ENCODE measurements at regions not wholly inside any gene's neighbourhood (a gene's known extent, or its start where the extent isn't known, plus 50 kb on each side); places are given as distances from the start of the nearest gene placed in this dataset.

DNA sequence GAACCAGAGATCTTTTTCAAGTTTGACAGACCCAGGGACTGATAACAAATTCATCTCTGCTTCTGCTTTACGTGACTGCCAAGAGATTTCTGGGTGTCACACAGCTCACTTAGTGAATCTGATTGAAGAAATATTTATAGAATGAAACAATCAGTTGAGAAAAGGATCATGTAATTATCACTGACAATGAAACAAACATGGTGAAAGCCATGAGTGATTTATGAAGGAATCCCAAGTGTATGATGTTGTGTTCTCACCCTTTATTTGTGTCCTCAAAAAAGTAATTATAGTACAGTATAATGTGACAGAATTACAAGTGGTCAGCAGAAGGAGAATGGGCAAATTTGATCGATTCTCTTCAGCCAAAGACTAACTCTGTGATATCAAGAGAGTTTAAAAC is 177.3 kb downstream of the BMP4 start:
- H3K9me3 Mint-ChIP-seq = peaks cover 0 to 5% (median 2%) of the 10 kb centered on the region in 11 donors
- ChIA-PET POLR2A (no interaction called here), CTCF (no interaction called here)
- Histone ChIP-seq H3K27me3 (ENCODE audit: control insufficient read depth in 2 of 2, insufficient read depth in 2 of 2, low read length in 2 of 2) (no peaks in the 10 kb centered on the region), H3K4me1 (ENCODE audit: control insufficient read depth in 2 of 2, insufficient read depth in 2 of 2, low read length in 2 of 2) (no peaks in the 10 kb centered on the region), H3K4me3 (ENCODE audit: low read length) (no peak overlapping the region), H3K27ac (ENCODE audit: low read depth, low read length) (no peak overlapping the region), H3K9me3 (ENCODE audit: control insufficient read depth in 2 of 3, low read length in 3 of 3) (no peaks in the 10 kb centered on the region), H3K36me3 (ENCODE audit: control insufficient read depth in 2 of 3, insufficient read depth in 3 of 3, low read length in 3 of 3) (no peaks in the 10 kb centered on the region)
- no peak overlapping the region for H3K27ac Mint-ChIP-seq
- no peak for DNase-seq
- no peaks in the 10 kb centered on the region for H3K36me3 Mint-ChIP-seq
- no peaks in the 10 kb centered on the region for H3K4me1 Mint-ChIP-seq
- no peak for ATAC-seq
- no peak overlapping the region for H3K4me3 Mint-ChIP-seq
- H3K27me3 Mint-ChIP-seq = peaks cover 0 to 6% (median 4%) of the 10 kb centered on the region in 5 donors
- intact Hi-C loops (cut with micrococcal nuclease) = no loop called here

DNA sequence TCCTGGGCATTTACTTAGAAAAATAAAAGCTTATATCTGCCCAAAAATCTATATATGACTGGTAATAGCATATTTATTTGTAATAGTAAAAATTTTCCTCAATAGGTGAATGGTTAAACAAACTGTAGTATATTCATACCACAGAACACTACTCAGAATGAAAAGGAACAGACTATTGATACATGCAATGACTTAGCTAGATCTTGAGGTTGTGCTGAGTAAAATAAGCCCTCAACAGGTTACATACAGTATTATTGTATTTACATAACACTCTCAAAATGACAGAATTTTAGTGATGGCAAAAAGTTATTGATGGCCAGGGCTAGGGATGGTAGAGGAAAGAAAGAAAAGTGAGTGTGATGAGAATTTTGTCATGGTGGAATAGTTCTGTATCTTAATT is 178.4 kb downstream of the BMP4 start:
- no peaks in the 10 kb centered on the region for H3K36me3 ChIP-seq (ENCODE audit: control insufficient read depth in 2 of 3, insufficient read depth in 3 of 3, low read length in 3 of 3)
- POLR2A ChIA-PET = no interaction called here
- H3K9me3 Mint-ChIP-seq = peaks cover 0 to 5% (median 0%) of the 10 kb centered on the region in 11 donors
- H3K4me1 Mint-ChIP-seq = no peaks in the 10 kb centered on the region
- H3K27me3 ChIP-seq (ENCODE audit: control insufficient read depth in 2 of 2, insufficient read depth in 2 of 2, low read length in 2 of 2) = no peaks in the 10 kb centered on the region
- no peaks in the 10 kb centered on the region for H3K9me3 ChIP-seq (ENCODE audit: control insufficient read depth in 2 of 3, low read length in 3 of 3)
- H3K27ac Mint-ChIP-seq = no peak overlapping the region
- no peaks in the 10 kb centered on the region for H3K4me1 ChIP-seq (ENCODE audit: control insufficient read depth in 2 of 2, insufficient read depth in 2 of 2, low read length in 2 of 2)
- H3K36me3 Mint-ChIP-seq = no peaks in the 10 kb centered on the region
- H3K27me3 Mint-ChIP-seq = peaks cover 0 to 6% (median 4%) of the 10 kb centered on the region in 5 donors
- no peak overlapping the region for H3K4me3 ChIP-seq (ENCODE audit: low read length)
- no peak overlapping the region for H3K27ac ChIP-seq (ENCODE audit: low read depth, low read length)
- H3K4me3 Mint-ChIP-seq = no peak overlapping the region
- DNase-seq = no peak
- intact Hi-C loops (cut with micrococcal nuclease) = no loop called here
- ATAC-seq = no peak
- CTCF ChIA-PET = no interaction called here

DNA sequence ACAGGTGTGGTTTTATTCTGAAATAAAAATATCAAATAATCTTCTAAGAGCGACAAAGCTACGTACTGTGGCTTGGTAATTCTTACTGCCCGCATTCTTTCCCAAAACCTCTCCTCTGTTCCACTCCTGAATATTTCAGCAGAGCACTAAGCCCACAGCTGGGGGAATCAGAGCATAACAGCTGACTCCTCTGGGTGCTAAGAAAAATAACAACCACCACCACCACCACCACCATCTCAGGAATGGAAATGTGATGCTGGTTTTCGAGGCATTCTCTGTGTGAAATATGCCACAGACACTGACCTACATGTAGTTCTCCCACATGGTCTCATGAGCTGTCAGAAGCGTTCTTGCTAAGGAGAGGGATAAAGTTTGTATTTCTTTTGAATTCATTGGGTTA is 183.7 kb downstream of the BMP4 start:
- H3K36me3 Mint-ChIP-seq = no peaks in the 10 kb centered on the region
- intact Hi-C loops (cut with micrococcal nuclease) = no loop called here
- H3K4me1 Mint-ChIP-seq = no peaks in the 10 kb centered on the region
- no peak overlapping the region for H3K4me3 Mint-ChIP-seq
- H3K27ac Mint-ChIP-seq = no peak overlapping the region
- no peak overlapping the region for H3K27ac ChIP-seq (ENCODE audit: low read depth, low read length)
- no peaks in the 10 kb centered on the region for H3K9me3 ChIP-seq (ENCODE audit: control insufficient read depth in 2 of 3, low read length in 3 of 3)
- POLR2A ChIA-PET = no interaction called here
- no peaks in the 10 kb centered on the region for H3K4me1 ChIP-seq (ENCODE audit: control insufficient read depth in 2 of 2, insufficient read depth in 2 of 2, low read length in 2 of 2)
- no peaks in the 10 kb centered on the region for H3K27me3 ChIP-seq (ENCODE audit: control insufficient read depth in 2 of 2, insufficient read depth in 2 of 2, low read length in 2 of 2)
- H3K36me3 ChIP-seq (ENCODE audit: control insufficient read depth in 2 of 3, insufficient read depth in 3 of 3, low read length in 3 of 3) = no peaks in the 10 kb centered on the region
- ATAC-seq (no peak), DNase-seq (no peak)
- no peak overlapping the region for H3K4me3 ChIP-seq (ENCODE audit: low read length)
- peaks cover 0 to 6% (median 0%) of the 10 kb centered on the region in 11 donors for H3K9me3 Mint-ChIP-seq
- CTCF ChIA-PET = no interaction called here
- peaks cover 0 to 6% (median 0%) of the 10 kb centered on the region in 5 donors for H3K27me3 Mint-ChIP-seq

DNA sequence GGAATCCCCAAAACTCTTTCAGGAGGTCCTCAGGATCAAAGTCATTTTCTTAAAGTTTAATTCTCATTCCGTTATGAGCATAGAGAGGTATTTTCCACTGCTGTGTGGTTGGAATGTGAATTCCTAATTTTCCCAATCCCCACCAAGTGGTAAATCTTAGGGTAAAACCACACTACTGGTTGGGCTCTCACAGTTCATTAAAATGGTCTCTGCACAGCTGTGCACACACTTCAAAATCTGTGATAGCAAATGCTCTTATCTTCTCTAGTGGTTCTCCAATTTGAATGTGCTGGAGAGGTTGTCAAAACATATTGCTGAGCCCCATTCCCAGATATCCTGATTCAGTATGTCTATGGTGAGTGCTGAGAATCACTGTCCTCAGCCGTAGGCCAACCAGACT is 189.1 kb downstream of the BMP4 start:
- no peak overlapping the region for H3K27ac ChIP-seq (ENCODE audit: low read depth, low read length)
- H3K4me1 ChIP-seq (ENCODE audit: control insufficient read depth in 2 of 2, insufficient read depth in 2 of 2, low read length in 2 of 2) = no peaks in the 10 kb centered on the region
- CTCF ChIA-PET = no interaction called here
- intact Hi-C loops (cut with micrococcal nuclease) = no loop called here
- H3K4me1 Mint-ChIP-seq = no peaks in the 10 kb centered on the region
- H3K36me3 ChIP-seq (ENCODE audit: control insufficient read depth in 2 of 3, insufficient read depth in 3 of 3, low read length in 3 of 3) = no peaks in the 10 kb centered on the region
- POLR2A ChIA-PET = no interaction called here
- no peaks in the 10 kb centered on the region for H3K9me3 ChIP-seq (ENCODE audit: control insufficient read depth in 2 of 3, low read length in 3 of 3)
- ATAC-seq = no peak
- no peak overlapping the region for H3K4me3 Mint-ChIP-seq
- no peak overlapping the region for H3K4me3 ChIP-seq (ENCODE audit: low read length)
- DNase-seq = no peak
- H3K27me3 ChIP-seq (ENCODE audit: control insufficient read depth in 2 of 2, insufficient read depth in 2 of 2, low read length in 2 of 2) = no peaks in the 10 kb centered on the region
- H3K27me3 Mint-ChIP-seq = no peaks in the 10 kb centered on the region
- no peaks in the 10 kb centered on the region for H3K36me3 Mint-ChIP-seq
- no peak overlapping the region for H3K27ac Mint-ChIP-seq
- peaks cover 0 to 9% (median 0%) of the 10 kb centered on the region in 11 donors for H3K9me3 Mint-ChIP-seq

DNA sequence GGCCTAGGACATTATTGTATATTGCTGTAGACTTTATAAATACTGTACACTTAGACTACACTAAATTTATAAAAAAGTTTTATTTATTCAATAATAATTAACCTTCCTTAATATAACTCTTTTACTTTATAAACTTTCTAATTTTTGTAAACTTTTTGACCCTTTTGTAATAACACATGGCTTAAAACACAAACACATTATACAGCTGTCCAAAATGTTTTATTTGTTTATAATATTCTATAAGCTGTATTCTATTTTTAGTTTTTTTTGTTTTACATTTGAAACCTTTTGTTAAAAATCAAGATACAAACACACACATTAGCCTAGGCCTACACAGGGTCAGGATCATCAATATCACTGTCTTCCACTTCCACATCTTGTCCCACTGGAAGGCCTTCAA is 190.0 kb downstream of the BMP4 start:
- ChIA-PET CTCF (no interaction called here), POLR2A (interaction anchor here (0.7 kb wide), 1 partner anchor 86 kb away, joined by 3 read pairs; no protein-coding TSS in a partner anchor)
- no peaks in the 10 kb centered on the region for H3K27me3 Mint-ChIP-seq
- no peak overlapping the region for H3K4me3 Mint-ChIP-seq
- no peaks in the 10 kb centered on the region for H3K4me1 Mint-ChIP-seq
- Histone ChIP-seq H3K4me3 (ENCODE audit: low read length) (no peak overlapping the region), H3K27me3 (ENCODE audit: control insufficient read depth in 2 of 2, insufficient read depth in 2 of 2, low read length in 2 of 2) (no peaks in the 10 kb centered on the region), H3K36me3 (ENCODE audit: control insufficient read depth in 2 of 3, insufficient read depth in 3 of 3, low read length in 3 of 3) (no peaks in the 10 kb centered on the region), H3K27ac (ENCODE audit: low read depth, low read length) (no peak overlapping the region), H3K9me3 (ENCODE audit: control insufficient read depth in 2 of 3, low read length in 3 of 3) (no peaks in the 10 kb centered on the region), H3K4me1 (ENCODE audit: control insufficient read depth in 2 of 2, insufficient read depth in 2 of 2, low read length in 2 of 2) (no peaks in the 10 kb centered on the region)
- intact Hi-C loops (cut with micrococcal nuclease) = no loop called here
- H3K9me3 Mint-ChIP-seq = peaks cover 0 to 10% (median 3%) of the 10 kb centered on the region in 11 donors
- H3K27ac Mint-ChIP-seq = no peak overlapping the region
- ATAC-seq (no peak), DNase-seq (no peak)
- H3K36me3 Mint-ChIP-seq = no peaks in the 10 kb centered on the region

DNA sequence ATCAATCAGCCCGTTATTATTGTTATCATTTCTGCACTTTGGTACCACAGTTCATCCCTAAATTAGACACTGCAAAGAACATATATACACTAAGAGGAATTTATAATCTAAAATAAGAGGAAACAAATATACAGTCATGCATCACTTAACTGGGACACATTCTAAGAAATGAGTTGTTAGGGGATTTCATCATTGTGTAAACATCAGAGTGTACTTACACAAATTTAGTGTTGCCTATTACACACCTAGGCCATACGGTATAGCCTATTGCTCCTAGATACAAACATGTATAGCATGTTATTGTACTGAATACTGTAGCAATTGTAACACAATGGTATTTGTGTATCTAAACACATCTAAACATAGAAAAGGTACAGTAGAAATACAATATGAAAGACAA is 190.5 kb downstream of the BMP4 start:
- Mint-ChIP-seq H3K4me3 (no peak overlapping the region), H3K27me3 (no peaks in the 10 kb centered on the region), H3K4me1 (no peaks in the 10 kb centered on the region), H3K9me3 (peaks cover 0 to 14% (median 7%) of the 10 kb centered on the region in 11 donors), H3K27ac (no peak overlapping the region), H3K36me3 (no peaks in the 10 kb centered on the region)
- no peaks in the 10 kb centered on the region for H3K9me3 ChIP-seq (ENCODE audit: control insufficient read depth in 2 of 3, low read length in 3 of 3)
- H3K4me3 ChIP-seq (ENCODE audit: low read length) = no peak overlapping the region
- no peak for ATAC-seq
- no peaks in the 10 kb centered on the region for H3K4me1 ChIP-seq (ENCODE audit: control insufficient read depth in 2 of 2, insufficient read depth in 2 of 2, low read length in 2 of 2)
- DNase-seq = no peak
- CTCF ChIA-PET = no interaction called here
- no peaks in the 10 kb centered on the region for H3K36me3 ChIP-seq (ENCODE audit: control insufficient read depth in 2 of 3, insufficient read depth in 3 of 3, low read length in 3 of 3)
- no peaks in the 10 kb centered on the region for H3K27me3 ChIP-seq (ENCODE audit: control insufficient read depth in 2 of 2, insufficient read depth in 2 of 2, low read length in 2 of 2)
- POLR2A ChIA-PET = interaction anchor here (0.7 kb wide), 1 partner anchor 87 kb away, joined by 3 read pairs; no protein-coding TSS in a partner anchor
- intact Hi-C loops (cut with micrococcal nuclease) = no loop called here
- H3K27ac ChIP-seq (ENCODE audit: low read depth, low read length) = no peak overlapping the region

DNA sequence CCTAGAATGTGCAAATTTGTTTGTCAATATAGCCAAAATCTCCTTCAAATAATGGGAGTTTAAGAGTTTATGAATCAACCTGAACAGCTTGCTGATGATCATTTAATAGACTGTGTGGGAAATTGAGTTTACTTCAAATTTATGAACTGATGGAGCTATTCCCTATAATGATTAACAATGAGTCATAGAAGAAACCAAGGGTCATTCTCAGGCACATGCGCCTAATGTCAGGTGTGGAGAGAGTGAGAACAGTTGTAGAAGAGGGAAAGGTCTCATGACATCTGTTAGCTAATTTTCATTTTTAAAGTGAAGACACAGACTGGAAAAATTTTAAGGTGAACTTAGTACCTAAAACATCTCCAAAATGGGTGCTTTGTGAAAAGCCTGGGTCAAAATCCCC is 191.8 kb downstream of the BMP4 start:
- H3K36me3 ChIP-seq (ENCODE audit: control insufficient read depth in 2 of 3, insufficient read depth in 3 of 3, low read length in 3 of 3) = no peaks in the 10 kb centered on the region
- Mint-ChIP-seq H3K36me3 (no peaks in the 10 kb centered on the region), H3K9me3 (peaks cover 0 to 19% (median 8%) of the 10 kb centered on the region in 11 donors), H3K27me3 (no peaks in the 10 kb centered on the region), H3K27ac (no peak overlapping the region), H3K4me1 (no peaks in the 10 kb centered on the region), H3K4me3 (no peak overlapping the region)
- H3K27me3 ChIP-seq (ENCODE audit: control insufficient read depth in 2 of 2, insufficient read depth in 2 of 2, low read length in 2 of 2) = no peaks in the 10 kb centered on the region
- no peaks in the 10 kb centered on the region for H3K4me1 ChIP-seq (ENCODE audit: control insufficient read depth in 2 of 2, insufficient read depth in 2 of 2, low read length in 2 of 2)
- H3K9me3 ChIP-seq (ENCODE audit: control insufficient read depth in 2 of 3, low read length in 3 of 3) = no peaks in the 10 kb centered on the region
- ChIA-PET CTCF (no interaction called here), POLR2A (no interaction called here)
- ATAC-seq (no peak), DNase-seq (no peak)
- H3K4me3 ChIP-seq (ENCODE audit: low read length) = no peak overlapping the region
- intact Hi-C loops (cut with micrococcal nuclease) = no loop called here
- no peak overlapping the region for H3K27ac ChIP-seq (ENCODE audit: low read depth, low read length)
